ENCODE measurements at regions not wholly inside any gene's neighbourhood (a gene's known extent, or its start where the extent isn't known, plus 50 kb on each side); places are given as distances from the start of the nearest gene placed in this dataset.

DNA sequence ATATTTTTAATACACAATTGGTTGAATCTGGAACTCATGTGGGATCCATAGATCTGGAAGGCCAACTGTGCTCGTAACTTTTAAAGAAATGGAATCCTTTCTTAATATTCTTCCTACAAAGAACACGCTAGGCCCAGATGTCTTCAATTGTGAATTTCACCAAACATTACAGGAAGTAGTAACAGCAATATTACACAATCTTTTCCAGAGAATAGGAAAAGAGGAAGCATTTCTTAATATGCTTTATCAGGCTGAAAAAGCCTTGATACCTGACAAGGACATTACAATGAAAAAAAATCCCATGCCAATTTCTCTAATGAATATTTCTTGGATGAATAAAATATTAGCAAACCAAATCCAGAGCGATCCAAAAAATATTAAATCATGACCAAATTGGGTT lies 80.3 kb upstream of the HAAO start:
- TF ChIP-seq CTCF (IDR thresholded peaks at IDR 0.05): no peak

- TF ChIP-seq CTCF (IDR thresholded peaks at IDR 0.05): no peak
These were observed 79.0 kb upstream of the HAAO start for GRCh38 chr2:42871372-42871771.

GRCh38 chr2:42868874-42869273 lies 76.5 kb upstream of the HAAO start:
- TF ChIP-seq CTCF (IDR thresholded peaks at IDR 0.05): no peak

GRCh38 chr2:42868096-42868495 lies 75.7 kb upstream of the HAAO start:
- no peak for TF ChIP-seq CTCF (IDR thresholded peaks at IDR 0.05)

- TF ChIP-seq CTCF (IDR thresholded peaks at IDR 0.05): no peak
These were observed 75.0 kb upstream of the HAAO start for GRCh38 chr2:42867093-42868065.

GRCh38 chr2:42865884-42866881 lies 73.8 kb upstream of the HAAO start:
- no peak for TF ChIP-seq CTCF (IDR thresholded peaks at IDR 0.05)

DNA sequence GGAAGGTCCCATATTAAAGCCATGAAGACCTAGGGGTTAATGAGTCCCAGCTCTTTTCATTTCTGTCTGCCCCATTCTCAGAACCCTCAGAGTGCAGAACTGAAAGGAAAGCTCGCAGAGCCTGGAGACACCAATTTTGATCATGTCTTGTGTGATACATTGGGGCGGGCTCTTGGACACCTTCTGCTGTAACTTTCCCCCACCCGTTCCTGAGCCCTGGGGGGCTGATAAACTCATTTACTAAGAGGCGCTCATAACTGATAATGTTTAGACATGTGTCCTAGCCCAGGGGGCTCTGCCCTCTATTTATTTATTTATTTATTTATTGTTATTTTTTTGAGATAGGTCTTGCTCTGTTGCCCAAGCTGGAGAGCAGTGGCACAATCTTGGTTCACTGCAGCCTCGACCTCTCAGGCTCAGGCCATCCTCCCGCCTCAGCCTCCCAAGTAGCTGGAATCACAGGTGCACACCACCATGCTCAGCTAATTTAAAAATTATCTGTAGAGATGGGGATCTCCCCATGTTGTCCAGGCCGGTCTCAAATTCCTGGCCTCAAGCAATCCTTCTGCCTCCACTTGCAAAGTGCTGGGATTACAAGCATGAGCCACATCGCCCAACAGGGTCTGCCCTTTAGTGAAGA lies 72.4 kb upstream of the HAAO start:
- TF ChIP-seq CTCF (IDR thresholded peaks at IDR 0.05): no peak

All from LNCAP (cell line).